DND-41 (cell line): ENCODE measurements at regions not wholly inside any gene's neighbourhood (a gene's known extent, or its start where the extent isn't known, plus 50 kb on each side); places are given as distances from the start of the nearest gene placed in this dataset.

Experiments used
- ATAC-seq: fragments of 200-7000 bp; cut with Tn5 transposase; 3 replicates; pipeline ENCODE4 v1.9.1; 2021; ENCODE audit warnings: low read depth; ENCODE audit not compliant: insufficient read depth
- DNase-seq: peaks from one replicate; pipeline ENCODE4 v3.0.0-alpha.2; 2020
- H2AFZ ChIP-seq: 2 replicates; pipeline ENCODE4 v1.6.0; 2012; ENCODE audit warnings: low read depth, low read length
- H3K27ac ChIP-seq: 2 replicates; pipeline ENCODE4 v1.5.1; 2012; ENCODE audit warnings: low read length, inconsistent platforms
- H3K27me3 ChIP-seq: fragments of 200-600 bp; sonication (generic); 2 replicates; pipeline ENCODE4 v1.6.0; 2012; ENCODE audit warnings: low read length, mild to moderate bottlenecking, inconsistent platforms; ENCODE audit not compliant: insufficient read depth, poor library complexity
- H3K36me3 ChIP-seq: 2 replicates; pipeline ENCODE4 v1.5.1; 2012; ENCODE audit warnings: low read length, inconsistent platforms; ENCODE audit not compliant: insufficient read depth
- H3K4me1 ChIP-seq: 2 replicates; pipeline ENCODE4 v1.5.1; 2012; ENCODE audit warnings: mild to moderate bottlenecking, low read length; ENCODE audit not compliant: insufficient read depth
- H3K4me2 ChIP-seq: 2 replicates; pipeline ENCODE4 v1.6.0; 2012; ENCODE audit warnings: mild to moderate bottlenecking, moderate library complexity, low read length, inconsistent platforms; ENCODE audit not compliant: insufficient read depth
- H3K4me3 ChIP-seq, 2 experiments: fragments of 200-600 bp in 1 of 2; shearing (Covaris generic) in 1 of 2; 2 replicates each; pipeline ENCODE4 v1.5.1; 2012 to 2016; ENCODE audit warnings: inconsistent platforms in 2 of 2, low read length in 2 of 2, mild to moderate bottlenecking in 2 of 2, low read depth in 1 of 2, moderate library complexity in 1 of 2
- H3K79me2 ChIP-seq: 2 replicates; pipeline ENCODE4 v1.6.0; 2012; ENCODE audit warnings: low read length, inconsistent platforms; ENCODE audit not compliant: insufficient read depth
- H3K9ac ChIP-seq: 2 replicates; pipeline ENCODE4 v1.6.0; 2012; ENCODE audit warnings: low read depth, mild to moderate bottlenecking, inconsistent platforms, low read length, moderate library complexity
- H3K9me3 ChIP-seq: 2 replicates; pipeline ENCODE4 v1.5.1; 2012; ENCODE audit warnings: low read length, moderate library complexity, mild to moderate bottlenecking, inconsistent platforms; ENCODE audit not compliant: insufficient read depth, severe bottlenecking
- H4K20me1 ChIP-seq: 2 replicates; pipeline ENCODE4 v1.6.0; 2012; ENCODE audit warnings: low read length; ENCODE audit not compliant: insufficient read depth
- CTCF ChIP-seq: IDR thresholded peaks from 2 replicates; pipeline ENCODE4 v1.5.1; 2012; ENCODE audit warnings: borderline replicate concordance, low read length, moderate library complexity, mild to moderate bottlenecking; ENCODE audit not compliant: poor library complexity, severe bottlenecking; ENCODE audit errors: extremely low read depth
- EZH2 ChIP-seq: IDR thresholded peaks from 3 replicates; pipeline ENCODE4 v1.6.1; 2012; ENCODE audit warnings: borderline replicate concordance, low read depth, mild to moderate bottlenecking, moderate library complexity, low read length, inconsistent platforms; ENCODE audit not compliant: severe bottlenecking

GRCh38 chr10:132994811-132995210 lies 52.4 kb upstream of the CFAP46 start:
- H3K4me3 ChIP-seq, result no peak overlapping the region
- H3K4me1 ChIP-seq, result no peaks in the 10 kb centered on the region
- no peaks in the 10 kb centered on the region for H3K9me3 ChIP-seq
- no peak overlapping the region for H3K4me2 ChIP-seq
- no peaks in the 10 kb centered on the region for H3K79me2 ChIP-seq
- no peak overlapping the region for H3K9ac ChIP-seq
- no peak overlapping the region for H2AFZ ChIP-seq
- no peak overlapping the region for H3K27ac ChIP-seq
- TF ChIP-seq CTCF (no peak), EZH2 (no peak)
- DNase-seq, result no peak
- no peaks in the 10 kb centered on the region for H3K36me3 ChIP-seq
- H3K27me3 ChIP-seq, result peaks cover 2% of the 10 kb centered on the region
- ATAC-seq, result no peak
- 0 out of 2 replicates have a peak, but pooled peaks cover 4% of the 10 kb centered on the region for H4K20me1 ChIP-seq

DNA sequence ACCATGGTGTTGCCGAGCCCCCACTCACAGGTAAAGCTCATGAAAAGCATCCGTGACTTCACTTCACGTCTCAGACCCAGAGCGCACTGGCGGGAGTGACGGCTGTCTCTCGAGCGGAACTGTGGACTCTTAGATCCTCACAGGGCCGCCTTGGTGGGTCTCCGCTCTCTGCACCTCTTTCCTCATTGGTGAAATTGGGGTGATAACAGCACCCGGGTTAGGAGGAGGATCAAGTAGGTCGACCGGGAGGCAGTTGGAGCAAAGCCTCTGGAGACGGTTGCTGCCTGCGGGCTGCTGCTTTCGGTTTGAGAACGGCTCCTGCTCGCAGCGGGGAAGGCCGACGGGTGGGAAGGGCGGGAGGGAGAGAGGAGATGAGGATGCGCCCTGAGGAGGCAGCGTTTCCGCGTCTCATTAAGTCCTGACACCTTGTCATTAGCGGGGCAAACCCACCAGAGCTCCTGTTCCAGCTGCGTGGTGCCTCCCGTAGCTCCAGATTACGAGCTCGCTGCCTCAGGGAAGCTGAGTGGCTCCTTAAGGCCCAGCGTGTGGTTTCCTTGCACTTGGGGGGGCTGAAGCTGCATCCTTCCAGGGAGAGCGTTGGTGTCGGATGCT lies 51.9 kb upstream of the CFAP46 start:
- TF ChIP-seq EZH2, result no peak
- TF ChIP-seq CTCF, result no peak
- ATAC-seq, result no peak
- H3K4me1 ChIP-seq, result no peaks in the 10 kb centered on the region
- H3K9me3 ChIP-seq, result no peaks in the 10 kb centered on the region
- no peaks in the 10 kb centered on the region for H3K36me3 ChIP-seq
- H3K27ac ChIP-seq, result no peak overlapping the region
- H3K4me2 ChIP-seq, result no peak overlapping the region
- H3K79me2 ChIP-seq, result no peaks in the 10 kb centered on the region
- peaks cover 2% of the 10 kb centered on the region for H3K27me3 ChIP-seq
- H3K4me3 ChIP-seq, result no peak overlapping the region
- 0 out of 2 replicates have a peak, but pooled peaks cover 4% of the 10 kb centered on the region for H4K20me1 ChIP-seq
- H2AFZ ChIP-seq, result no peak overlapping the region
- no peak overlapping the region for H3K9ac ChIP-seq
- no peak for DNase-seq

- no peak overlapping the region for H3K4me2 ChIP-seq
- H4K20me1 ChIP-seq, result 0 out of 2 replicates have a peak, but pooled peaks cover 4% of the 10 kb centered on the region
- no peaks in the 10 kb centered on the region for H3K36me3 ChIP-seq
- H3K27ac ChIP-seq, result no peak overlapping the region
- H3K4me1 ChIP-seq, result no peaks in the 10 kb centered on the region
- no peaks in the 10 kb centered on the region for H3K9me3 ChIP-seq
- no peak overlapping the region for H3K4me3 ChIP-seq
- no peak overlapping the region for H3K9ac ChIP-seq
- TF ChIP-seq CTCF (no peak), EZH2 (no peak)
- H2AFZ ChIP-seq, result no peak overlapping the region
- no peaks in the 10 kb centered on the region for H3K79me2 ChIP-seq
- ATAC-seq, result no peak
- DNase-seq, result no peak
- H3K27me3 ChIP-seq, result peaks cover 2% of the 10 kb centered on the region
These were observed 51.2 kb upstream of the CFAP46 start for GRCh38 chr10:132993271-132994184.
